Esophagus squamous epithelium (tissue), 4 donors: ENCODE measurements at regions not wholly inside any gene's neighbourhood (a gene's known extent, or its start where the extent isn't known, plus 50 kb on each side); places are given as distances from the start of the nearest gene placed in this dataset.

Experiments used
- POLR2A ChIP-seq, 4 donors: fragments of 450-650 bp; IDR thresholded peaks; one replicate each; pipeline ENCODE4 v1.6.1; 2017; ENCODE audit warnings: antibody characterized with exemption in 4 of 4, mild to moderate bottlenecking in 4 of 4, moderate library complexity in 3 of 4
- TF ChIP-seq, protein P1 (sequence below), 6 experiments: fragments of 450-650 bp in 4 of 6; fragments of 200-600 bp in 2 of 6; sonication (generic) in 2 of 6; IDR thresholded peaks; one replicate each; pipeline ENCODE4 v1.5.1; 2016 to 2019; ENCODE audit warnings: antibody characterized with exemption in 6 of 6, mild to moderate bottlenecking in 4 of 6, moderate library complexity in 4 of 6

DNA sequence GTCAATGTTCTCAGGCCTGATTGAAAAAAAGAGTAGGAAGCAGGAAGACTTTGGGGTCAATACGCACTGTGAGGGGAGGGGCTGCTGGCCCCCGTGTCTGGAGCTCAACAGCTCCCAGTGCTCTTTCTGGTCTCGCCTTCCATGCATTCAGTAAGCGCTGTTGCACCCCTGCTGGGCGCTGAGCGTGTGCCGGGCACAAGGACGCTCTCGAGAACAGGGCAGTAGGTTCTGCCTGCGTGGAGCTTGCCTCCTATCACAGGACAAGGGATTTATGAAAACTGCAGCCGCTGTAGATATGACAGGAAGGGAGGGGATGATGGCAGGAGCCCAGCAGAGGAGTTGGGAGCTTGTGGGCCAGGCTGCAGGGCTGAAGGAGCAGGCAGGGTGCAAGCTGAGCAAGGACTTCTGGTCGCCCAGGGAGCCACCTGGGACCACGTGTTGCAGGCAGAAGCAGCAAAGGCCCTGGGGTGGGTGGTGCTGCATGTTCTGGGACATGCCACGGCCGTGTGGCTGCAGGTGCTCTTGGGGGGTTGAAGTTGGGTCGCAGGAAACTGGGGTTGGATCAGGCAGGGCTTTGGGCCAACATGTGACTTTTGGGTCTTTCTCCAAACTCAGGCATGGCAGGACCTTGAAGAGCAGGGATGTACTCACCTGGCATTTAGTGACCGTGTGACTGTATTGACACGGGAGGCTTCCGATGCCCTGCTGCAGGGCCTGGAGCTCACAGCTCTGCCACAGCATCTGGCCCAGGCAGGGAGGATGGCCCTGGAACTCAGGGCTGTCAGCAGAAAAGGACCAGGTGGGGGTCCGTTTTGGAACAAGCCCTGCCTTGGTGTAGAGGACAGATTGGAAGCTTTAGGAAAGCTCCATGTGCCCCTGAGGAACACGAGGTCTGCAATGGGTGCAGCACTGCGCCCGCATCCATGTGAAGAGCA lies 97.9 kb downstream of the CPZ start:
- TF ChIP-seq, protein P1, sequence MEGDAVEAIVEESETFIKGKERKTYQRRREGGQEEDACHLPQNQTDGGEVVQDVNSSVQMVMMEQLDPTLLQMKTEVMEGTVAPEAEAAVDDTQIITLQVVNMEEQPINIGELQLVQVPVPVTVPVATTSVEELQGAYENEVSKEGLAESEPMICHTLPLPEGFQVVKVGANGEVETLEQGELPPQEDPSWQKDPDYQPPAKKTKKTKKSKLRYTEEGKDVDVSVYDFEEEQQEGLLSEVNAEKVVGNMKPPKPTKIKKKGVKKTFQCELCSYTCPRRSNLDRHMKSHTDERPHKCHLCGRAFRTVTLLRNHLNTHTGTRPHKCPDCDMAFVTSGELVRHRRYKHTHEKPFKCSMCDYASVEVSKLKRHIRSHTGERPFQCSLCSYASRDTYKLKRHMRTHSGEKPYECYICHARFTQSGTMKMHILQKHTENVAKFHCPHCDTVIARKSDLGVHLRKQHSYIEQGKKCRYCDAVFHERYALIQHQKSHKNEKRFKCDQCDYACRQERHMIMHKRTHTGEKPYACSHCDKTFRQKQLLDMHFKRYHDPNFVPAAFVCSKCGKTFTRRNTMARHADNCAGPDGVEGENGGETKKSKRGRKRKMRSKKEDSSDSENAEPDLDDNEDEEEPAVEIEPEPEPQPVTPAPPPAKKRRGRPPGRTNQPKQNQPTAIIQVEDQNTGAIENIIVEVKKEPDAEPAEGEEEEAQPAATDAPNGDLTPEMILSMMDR (IDR thresholded peaks at IDR 0.05): no peak
- no peak for TF ChIP-seq POLR2A (IDR thresholded peaks at IDR 0.05)
